ENCODE measurements at regions not wholly inside any gene's neighbourhood (a gene's known extent, or its start where the extent isn't known, plus 50 kb on each side); places are given as distances from the start of the nearest gene placed in this dataset.

- Histone ChIP-seq H3K36me3 (ENCODE audit: control insufficient read depth, insufficient read depth, low read length) (no peaks in the 10 kb centered on the region), H3K4me3 (ENCODE audit: low read length) (no peak overlapping the region), H3K9me3 (ENCODE audit: control insufficient read depth, insufficient read depth, low read length) (no peaks in the 10 kb centered on the region), H3K27ac (ENCODE audit: low read length) (no peak overlapping the region), H3K4me1 (ENCODE audit: control insufficient read depth, insufficient read depth, low read length) (no peaks in the 10 kb centered on the region), H3K27me3 (ENCODE audit: control insufficient read depth, insufficient read depth, low read length) (no peaks in the 10 kb centered on the region)
- DNase-seq (ENCODE audit: low read depth, low spot score): no peak
- WGBS (ENCODE audit: insufficient coverage, insufficient read length): no CpG with 5 or more reads among the region's 5 CpGs
These were observed 1441.7 kb upstream of the CELF4 start for GRCh38 chr18:39007031-39007902.

GRCh38 chr18:38996056-38996455 lies 1430.5 kb upstream of the CELF4 start:
- DNase-seq (ENCODE audit: low read depth, low spot score): no peak
- no peaks in the 10 kb centered on the region for H3K27me3 ChIP-seq (ENCODE audit: control insufficient read depth, insufficient read depth, low read length)
- WGBS (ENCODE audit: insufficient coverage, insufficient read length): no CpG with 5 or more reads among the region's 3 CpGs
- H3K4me1 ChIP-seq (ENCODE audit: control insufficient read depth, insufficient read depth, low read length): no peaks in the 10 kb centered on the region
- no peak overlapping the region for H3K4me3 ChIP-seq (ENCODE audit: low read length)
- H3K9me3 ChIP-seq (ENCODE audit: control insufficient read depth, insufficient read depth, low read length): no peaks in the 10 kb centered on the region
- no peaks in the 10 kb centered on the region for H3K36me3 ChIP-seq (ENCODE audit: control insufficient read depth, insufficient read depth, low read length)
- H3K27ac ChIP-seq (ENCODE audit: low read length): no peak overlapping the region

- no peaks in the 10 kb centered on the region for H3K27me3 ChIP-seq (ENCODE audit: control insufficient read depth, insufficient read depth, low read length)
- WGBS (ENCODE audit: insufficient coverage, insufficient read length): no CpG with 5 or more reads among the region's 1 CpG
These were observed 1427.7 kb upstream of the CELF4 start for GRCh38 chr18:38993342-38993741.

GRCh38 chr18:38984968-38985367 lies 1419.4 kb upstream of the CELF4 start:
- Histone ChIP-seq H3K4me1 (ENCODE audit: control insufficient read depth, insufficient read depth, low read length) (no peaks in the 10 kb centered on the region), H3K9me3 (ENCODE audit: control insufficient read depth, insufficient read depth, low read length) (no peaks in the 10 kb centered on the region), H3K27me3 (ENCODE audit: control insufficient read depth, insufficient read depth, low read length) (no peaks in the 10 kb centered on the region), H3K36me3 (ENCODE audit: control insufficient read depth, insufficient read depth, low read length) (no peaks in the 10 kb centered on the region), H3K4me3 (ENCODE audit: low read length) (no peak overlapping the region), H3K27ac (ENCODE audit: low read length) (no peak overlapping the region)
- no peak for DNase-seq (ENCODE audit: low read depth, low spot score)

More at GRCh38 chr18:38993342-38993741, 1427.7 kb upstream of the CELF4 start:
- H3K9me3 ChIP-seq (ENCODE audit: control insufficient read depth, insufficient read depth, low read length): no peaks in the 10 kb centered on the region
- no peak overlapping the region for H3K27ac ChIP-seq (ENCODE audit: low read length)
- no peak overlapping the region for H3K4me3 ChIP-seq (ENCODE audit: low read length)
- no peaks in the 10 kb centered on the region for H3K4me1 ChIP-seq (ENCODE audit: control insufficient read depth, insufficient read depth, low read length)
- H3K36me3 ChIP-seq (ENCODE audit: control insufficient read depth, insufficient read depth, low read length): no peaks in the 10 kb centered on the region
- no peak for DNase-seq (ENCODE audit: low read depth, low spot score)

- no peaks in the 10 kb centered on the region for H3K36me3 ChIP-seq (ENCODE audit: control insufficient read depth, insufficient read depth, low read length)
- no peaks in the 10 kb centered on the region for H3K27me3 ChIP-seq (ENCODE audit: control insufficient read depth, insufficient read depth, low read length)
- WGBS (ENCODE audit: insufficient coverage, insufficient read length): no CpG with 5 or more reads among the region's 1 CpG
- H3K9me3 ChIP-seq (ENCODE audit: control insufficient read depth, insufficient read depth, low read length): no peaks in the 10 kb centered on the region
- no peaks in the 10 kb centered on the region for H3K4me1 ChIP-seq (ENCODE audit: control insufficient read depth, insufficient read depth, low read length)
- DNase-seq (ENCODE audit: low read depth, low spot score): no peak
- H3K27ac ChIP-seq (ENCODE audit: low read length): no peak overlapping the region
- no peak overlapping the region for H3K4me3 ChIP-seq (ENCODE audit: low read length)
These were observed 1416.5 kb upstream of the CELF4 start for GRCh38 chr18:38982072-38982471.

- no CpG with 5 or more reads among the region's 2 CpGs for WGBS (ENCODE audit: insufficient coverage, insufficient read length)
- no peaks in the 10 kb centered on the region for H3K4me1 ChIP-seq (ENCODE audit: control insufficient read depth, insufficient read depth, low read length)
- H3K9me3 ChIP-seq (ENCODE audit: control insufficient read depth, insufficient read depth, low read length): no peaks in the 10 kb centered on the region
- H3K4me3 ChIP-seq (ENCODE audit: low read length): no peak overlapping the region
- H3K27me3 ChIP-seq (ENCODE audit: control insufficient read depth, insufficient read depth, low read length): no peaks in the 10 kb centered on the region
- H3K36me3 ChIP-seq (ENCODE audit: control insufficient read depth, insufficient read depth, low read length): no peaks in the 10 kb centered on the region
- no peak overlapping the region for H3K27ac ChIP-seq (ENCODE audit: low read length)
- no peak for DNase-seq (ENCODE audit: low read depth, low spot score)
These were observed 1415.8 kb upstream of the CELF4 start for GRCh38 chr18:38981389-38981788.

- H3K27ac ChIP-seq (ENCODE audit: low read length): no peak overlapping the region
- no peaks in the 10 kb centered on the region for H3K9me3 ChIP-seq (ENCODE audit: control insufficient read depth, insufficient read depth, low read length)
- H3K4me3 ChIP-seq (ENCODE audit: low read length): no peak overlapping the region
- H3K27me3 ChIP-seq (ENCODE audit: control insufficient read depth, insufficient read depth, low read length): no peaks in the 10 kb centered on the region
- no peaks in the 10 kb centered on the region for H3K4me1 ChIP-seq (ENCODE audit: control insufficient read depth, insufficient read depth, low read length)
- no peak for DNase-seq (ENCODE audit: low read depth, low spot score)
- H3K36me3 ChIP-seq (ENCODE audit: control insufficient read depth, insufficient read depth, low read length): no peaks in the 10 kb centered on the region
These were observed 1414.8 kb upstream of the CELF4 start for GRCh38 chr18:38980420-38980819.

- Histone ChIP-seq H3K4me3 (ENCODE audit: low read length) (no peak overlapping the region), H3K4me1 (ENCODE audit: control insufficient read depth, insufficient read depth, low read length) (no peaks in the 10 kb centered on the region), H3K9me3 (ENCODE audit: control insufficient read depth, insufficient read depth, low read length) (no peaks in the 10 kb centered on the region), H3K27me3 (ENCODE audit: control insufficient read depth, insufficient read depth, low read length) (no peaks in the 10 kb centered on the region), H3K36me3 (ENCODE audit: control insufficient read depth, insufficient read depth, low read length) (no peaks in the 10 kb centered on the region), H3K27ac (ENCODE audit: low read length) (no peak overlapping the region)
- WGBS (ENCODE audit: insufficient coverage, insufficient read length): no CpG with 5 or more reads among the region's 1 CpG
- no peak for DNase-seq (ENCODE audit: low read depth, low spot score)
These were observed 1407.0 kb upstream of the CELF4 start for GRCh38 chr18:38972571-38972970.

GRCh38 chr18:38971881-38972280 lies 1406.3 kb upstream of the CELF4 start:
- Histone ChIP-seq H3K27ac (ENCODE audit: low read length) (no peak overlapping the region), H3K9me3 (ENCODE audit: control insufficient read depth, insufficient read depth, low read length) (no peaks in the 10 kb centered on the region), H3K4me1 (ENCODE audit: control insufficient read depth, insufficient read depth, low read length) (no peaks in the 10 kb centered on the region), H3K36me3 (ENCODE audit: control insufficient read depth, insufficient read depth, low read length) (no peaks in the 10 kb centered on the region), H3K4me3 (ENCODE audit: low read length) (no peak overlapping the region), H3K27me3 (ENCODE audit: control insufficient read depth, insufficient read depth, low read length) (no peaks in the 10 kb centered on the region)
- no peak for DNase-seq (ENCODE audit: low read depth, low spot score)
- no CpG with 5 or more reads among the region's 7 CpGs for WGBS (ENCODE audit: insufficient coverage, insufficient read length)

- DNase-seq (ENCODE audit: low read depth, low spot score): no peak
- H3K9me3 ChIP-seq (ENCODE audit: control insufficient read depth, insufficient read depth, low read length): no peaks in the 10 kb centered on the region
- no peaks in the 10 kb centered on the region; the same call in 1 of the 2 replicates for H3K4me1 ChIP-seq (ENCODE audit: control insufficient read depth, insufficient read depth, low read length)
- no peak overlapping the region for H3K27ac ChIP-seq (ENCODE audit: low read length)
- H3K4me3 ChIP-seq (ENCODE audit: low read length): no peak overlapping the region
- no peaks in the 10 kb centered on the region for H3K27me3 ChIP-seq (ENCODE audit: control insufficient read depth, insufficient read depth, low read length)
- H3K36me3 ChIP-seq (ENCODE audit: control insufficient read depth, insufficient read depth, low read length): no peaks in the 10 kb centered on the region
These were observed 1401.2 kb upstream of the CELF4 start for GRCh38 chr18:38966841-38967240.
